Activated gamma-delta T cell (primary cell): ENCODE measurements at regions not wholly inside any gene's neighbourhood (a gene's known extent, or its start where the extent isn't known, plus 50 kb on each side); places are given as distances from the start of the nearest gene placed in this dataset.
"Not testable (repeated sequence)": the region's sequence is repeated elsewhere in the genome, so short reads cannot be mapped to it uniquely, and the experiment has no call there.

Experiments
- DNase-seq: peaks from one replicate; lab custom pipeline; 2025; lab: John Stamatoyannopoulos, UW

DNA sequence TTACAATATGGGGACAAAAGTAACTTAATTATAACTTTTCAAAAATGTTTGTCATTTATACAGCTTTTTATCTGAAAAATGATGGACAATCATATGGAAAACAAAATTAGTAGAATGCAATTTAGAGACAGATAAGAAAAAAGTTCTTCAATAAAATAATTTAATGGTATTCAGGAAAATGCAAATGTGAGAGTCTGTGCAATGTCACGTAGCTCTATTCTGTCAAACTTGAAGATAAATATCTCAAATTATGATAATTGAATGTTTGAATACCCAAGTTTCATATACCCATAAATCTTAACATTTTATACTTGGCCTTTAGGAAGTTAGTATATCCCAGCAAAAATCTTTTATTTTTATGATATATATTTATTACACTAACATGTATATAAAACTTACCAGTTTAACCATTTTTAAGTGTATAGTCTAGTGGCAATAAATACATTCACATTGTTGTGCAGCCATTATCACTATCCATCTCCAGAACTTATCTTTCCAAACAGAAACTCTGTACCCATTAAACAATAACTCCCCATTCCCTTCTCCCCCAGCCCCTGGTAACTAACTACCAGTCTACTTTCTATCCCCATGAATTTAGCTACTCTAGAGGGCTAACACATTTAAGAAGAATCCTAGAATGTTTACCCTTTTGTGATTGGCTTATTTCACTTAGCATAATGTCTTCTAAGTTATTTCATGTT lies 311.5 kb downstream of the SOCS6 start:
- DNase-seq: no peak

DNA sequence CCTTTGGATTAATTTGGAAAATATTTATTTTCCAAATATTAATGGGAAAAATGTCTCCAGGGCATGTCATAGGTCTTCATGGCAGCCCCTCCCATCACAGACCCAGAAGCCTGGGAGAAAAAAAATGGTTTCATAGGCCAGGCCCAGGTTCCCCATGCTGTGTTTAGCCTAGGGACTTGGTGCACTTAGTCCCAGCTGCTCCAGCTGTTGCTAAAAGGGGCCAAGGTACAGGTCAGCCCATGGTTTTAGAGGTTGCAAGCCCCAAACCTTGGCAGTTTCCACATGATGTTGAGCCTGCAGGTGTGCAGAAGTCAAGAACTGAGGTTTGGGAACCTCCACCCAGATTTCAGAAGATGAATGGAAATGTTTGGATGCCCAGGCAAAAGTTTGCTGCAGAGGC lies 309.6 kb downstream of the SOCS6 start:
- DNase-seq: no peak

DNA sequence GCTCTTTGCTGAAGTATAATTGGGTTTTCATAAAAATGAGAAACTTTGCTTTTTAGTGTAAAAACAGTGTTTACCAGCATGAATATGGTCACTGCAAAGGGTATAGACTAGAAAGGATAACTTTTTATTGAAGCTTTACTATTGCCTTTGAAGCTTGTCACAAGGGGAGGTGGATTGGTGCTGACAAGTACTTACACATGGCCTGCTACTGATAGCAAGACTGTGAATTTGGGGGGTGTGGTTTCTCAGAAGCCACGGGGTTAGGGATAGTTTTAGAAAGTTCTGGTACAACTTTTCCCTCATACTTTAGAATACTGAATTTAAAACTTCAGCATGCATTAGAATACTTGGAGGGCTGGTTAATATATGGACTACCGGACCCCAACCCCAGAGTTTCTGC lies 294.1 kb downstream of the SOCS6 start:
- DNase-seq: no peak

DNA sequence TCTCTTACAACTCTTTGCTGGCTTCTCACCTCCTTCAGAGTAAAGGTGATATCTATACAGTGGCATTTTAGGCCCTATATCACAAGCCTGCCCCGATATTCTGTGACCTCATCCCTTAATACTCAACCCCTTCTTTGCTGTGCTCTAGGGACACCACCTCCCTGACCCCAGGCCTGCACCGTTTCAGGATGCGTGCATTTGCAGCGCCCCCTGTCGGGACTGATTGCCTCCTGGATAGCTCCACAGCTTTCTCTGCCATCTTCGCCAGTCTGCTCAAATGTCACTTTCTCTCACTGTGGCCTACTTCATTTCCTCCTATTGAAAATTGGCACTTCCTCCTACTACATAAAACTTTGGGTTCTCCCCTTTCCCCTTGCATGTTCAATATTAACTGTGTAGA lies 289.6 kb downstream of the SOCS6 start:
- DNase-seq: no peak

DNA sequence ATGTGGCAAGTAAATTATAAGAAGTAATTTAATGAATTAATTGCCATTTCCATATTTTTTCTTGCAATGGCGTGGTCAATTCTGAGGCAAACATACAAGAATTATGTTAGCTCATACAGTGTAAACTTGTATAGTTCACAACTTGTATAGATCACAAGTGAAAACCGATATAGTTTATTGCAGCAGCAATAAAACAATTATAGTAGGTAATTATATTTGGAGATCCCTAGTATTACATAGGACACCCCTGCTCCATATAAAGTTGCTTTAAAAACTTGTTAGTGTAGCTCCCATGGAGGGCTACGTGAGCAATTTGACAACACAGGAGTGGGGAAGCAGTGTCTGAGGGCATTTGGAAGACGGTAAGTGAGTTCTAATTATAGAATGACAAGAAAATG lies 288.2 kb downstream of the SOCS6 start:
- DNase-seq: no peak

DNA sequence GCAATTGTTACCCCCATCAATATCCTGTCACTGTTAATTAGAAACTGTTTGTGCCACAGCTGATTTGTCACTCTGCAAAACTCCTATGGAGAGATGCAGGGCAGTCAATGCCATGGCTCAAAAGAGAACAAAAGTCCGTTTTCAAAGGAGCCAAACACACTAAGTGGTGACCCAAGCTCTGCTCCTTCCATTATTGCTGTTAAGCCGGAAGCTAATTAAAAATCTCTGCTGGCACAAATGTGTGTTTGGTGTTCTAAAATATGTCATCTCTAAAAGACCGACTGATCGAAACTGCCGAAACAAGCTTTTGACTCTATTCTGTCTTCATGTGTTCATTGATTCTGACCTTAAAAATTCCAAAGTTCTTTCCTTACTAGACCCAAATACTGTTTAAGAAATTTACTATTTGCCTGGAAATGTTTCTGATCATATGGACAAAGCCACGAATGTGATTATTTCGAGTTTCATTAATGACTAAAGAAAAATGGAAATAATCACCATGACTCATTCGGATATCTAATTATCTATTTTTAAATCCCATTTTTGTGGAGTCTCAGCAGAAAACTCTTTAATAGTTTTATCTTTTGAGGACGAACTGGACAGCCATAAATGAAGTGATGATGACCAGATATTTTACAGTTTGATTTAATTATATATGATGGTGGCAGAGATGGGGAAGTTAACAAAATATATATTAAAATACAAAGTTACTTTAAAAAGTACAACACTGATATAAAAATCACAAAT lies 287.6 kb downstream of the SOCS6 start:
- DNase-seq: no peak

DNA sequence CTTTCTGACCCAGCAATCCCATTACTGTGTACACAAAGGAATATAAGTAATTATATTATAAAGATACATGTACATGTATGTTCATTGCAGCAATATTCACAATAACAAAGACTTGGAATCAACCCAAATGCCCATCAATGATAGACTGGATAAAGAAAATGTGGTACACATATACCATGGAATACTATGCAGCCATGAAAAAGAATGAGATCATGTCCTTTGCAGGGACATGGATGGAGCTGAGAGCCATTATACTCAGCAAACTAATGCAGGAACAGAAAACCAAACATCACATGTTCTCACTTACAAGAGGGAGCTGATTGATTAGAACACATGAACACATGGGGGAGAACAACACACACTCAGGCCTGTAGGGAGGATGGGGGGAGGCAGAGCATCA lies 286.1 kb downstream of the SOCS6 start:
- DNase-seq: not testable (repeated sequence)

DNA sequence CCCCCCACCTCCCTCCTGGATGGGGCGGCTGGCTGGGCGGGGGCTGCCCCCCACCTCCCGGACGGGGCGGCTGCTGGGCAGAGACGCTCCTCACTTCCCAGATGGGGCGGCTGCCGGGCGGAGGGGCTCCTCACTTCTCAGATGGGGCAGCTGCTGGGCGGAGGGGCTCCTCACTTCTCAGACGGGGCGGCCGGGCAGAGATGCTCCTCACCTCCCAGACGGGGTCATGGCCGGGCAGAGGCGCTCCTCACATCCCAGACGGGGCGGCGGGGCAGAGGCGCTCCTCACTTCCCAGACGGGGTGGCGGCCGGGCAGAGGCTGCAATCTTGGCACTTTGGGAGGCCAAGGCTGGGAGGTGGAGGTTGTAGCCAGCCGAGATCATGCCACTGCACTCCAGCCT lies 280.8 kb downstream of the SOCS6 start:
- DNase-seq: not testable (repeated sequence)

DNA sequence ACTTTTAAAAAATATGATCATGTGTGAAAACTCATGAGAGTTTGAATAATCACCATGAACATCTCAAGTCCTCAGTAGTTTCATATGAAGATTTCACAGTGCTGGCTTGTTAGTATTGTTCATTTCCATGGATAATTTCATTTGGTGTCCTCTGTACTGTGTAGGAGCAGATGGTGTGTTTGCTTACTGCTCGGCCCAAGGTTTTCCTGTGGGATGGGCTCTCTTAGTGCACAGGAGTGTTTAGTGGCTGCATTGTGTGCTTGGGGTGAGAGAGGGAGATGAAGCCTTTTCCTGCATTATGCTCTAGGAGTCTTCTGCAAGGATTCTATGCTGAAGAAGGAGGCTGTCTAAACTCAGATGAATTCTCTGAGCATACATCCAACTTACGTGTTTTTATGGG lies 270.6 kb downstream of the SOCS6 start:
- DNase-seq: no peak

DNA sequence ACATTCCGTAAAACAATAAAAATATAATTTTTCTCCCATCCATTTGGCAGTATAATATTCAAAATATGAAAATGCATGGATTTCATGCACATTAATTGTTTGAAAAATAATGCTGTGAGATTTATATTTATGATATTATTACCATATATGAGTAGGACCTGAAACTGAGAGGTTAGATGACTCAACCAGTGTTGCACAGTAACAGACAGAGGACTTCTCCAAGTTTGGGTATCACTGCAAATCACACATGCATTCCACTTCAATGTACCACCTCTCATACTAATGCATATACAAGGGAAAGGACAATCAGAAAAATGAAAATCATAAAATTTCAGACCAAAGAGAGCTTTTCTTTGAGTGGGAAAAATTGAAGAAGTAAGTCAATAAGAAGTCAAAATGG lies 269.5 kb downstream of the SOCS6 start:
- DNase-seq: no peak

DNA sequence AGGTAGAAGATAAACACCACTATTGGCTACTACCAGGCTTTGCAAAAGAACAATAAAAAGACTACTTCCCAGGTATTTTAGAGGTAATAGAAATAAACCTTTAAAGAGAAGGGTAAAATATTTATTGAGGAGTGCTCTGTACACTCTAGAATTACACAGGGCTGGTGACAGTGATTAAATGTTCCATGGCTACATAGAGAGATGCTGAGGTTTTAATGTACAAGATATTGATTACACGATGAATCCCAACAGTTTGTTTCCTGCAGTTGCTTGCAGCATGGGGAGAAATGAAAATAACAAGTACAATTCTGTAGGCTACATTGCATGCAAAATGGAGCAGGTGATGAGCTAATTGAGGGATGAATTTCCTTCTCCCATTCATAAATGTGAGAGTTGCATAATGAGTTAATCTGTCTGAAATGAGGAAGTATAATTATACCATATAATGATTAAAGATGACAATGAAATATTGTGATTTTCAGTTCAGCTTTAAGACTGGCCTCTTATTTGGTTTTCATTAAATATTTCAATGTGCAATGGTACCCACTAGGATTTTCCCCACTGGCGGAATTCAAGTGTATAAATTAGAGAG lies 266.1 kb downstream of the SOCS6 start:
- DNase-seq: no peak

DNA sequence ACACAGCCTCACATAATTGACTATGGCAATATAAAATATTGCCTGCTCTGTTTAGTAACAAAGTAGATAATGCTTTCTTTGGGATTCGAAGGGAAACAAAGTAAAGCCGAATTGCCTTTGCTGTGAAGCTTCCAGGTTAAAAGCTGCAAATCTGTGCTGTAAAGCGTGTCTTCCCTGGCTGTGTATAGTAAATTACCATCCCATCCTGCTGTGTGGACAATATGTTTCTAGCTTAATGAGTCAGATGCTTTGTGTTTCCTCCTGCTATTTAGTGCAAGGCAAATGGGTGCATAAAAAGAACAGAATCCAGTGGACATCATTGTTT lies 265.1 kb downstream of the SOCS6 start:
- DNase-seq: no peak

DNA sequence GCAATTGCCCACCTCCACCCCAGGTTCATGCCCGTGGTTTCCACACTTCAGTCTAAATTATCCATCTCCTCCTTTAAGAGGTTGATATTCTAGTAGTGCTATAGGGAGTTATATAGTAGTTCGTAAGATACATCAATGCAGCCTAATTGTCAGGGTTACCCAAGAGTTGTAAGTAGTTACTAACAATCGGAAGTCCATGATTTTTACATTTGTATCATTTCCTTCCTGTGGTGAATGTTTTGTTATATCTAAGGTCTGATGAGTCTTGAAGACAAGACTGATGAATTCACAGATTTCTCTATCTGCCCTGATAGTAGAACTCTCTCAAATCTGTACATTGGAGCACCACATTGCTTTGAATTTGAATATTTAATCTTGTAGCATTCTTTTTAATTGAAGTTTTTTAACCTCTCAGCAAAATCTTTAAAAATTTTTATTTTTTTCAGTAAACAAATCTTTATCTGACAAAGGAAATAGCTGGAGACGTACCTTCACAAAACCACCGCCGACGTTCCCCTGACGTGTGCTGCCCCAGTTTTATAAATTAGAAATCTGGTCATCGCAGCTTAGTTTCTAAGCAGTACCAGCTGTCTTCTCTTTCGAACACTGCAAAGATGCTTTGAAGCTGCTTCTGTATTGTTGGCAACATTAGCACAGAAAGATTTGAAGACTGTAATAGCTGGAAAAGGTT lies 264.5 kb downstream of the SOCS6 start:
- no peak for DNase-seq

DNA sequence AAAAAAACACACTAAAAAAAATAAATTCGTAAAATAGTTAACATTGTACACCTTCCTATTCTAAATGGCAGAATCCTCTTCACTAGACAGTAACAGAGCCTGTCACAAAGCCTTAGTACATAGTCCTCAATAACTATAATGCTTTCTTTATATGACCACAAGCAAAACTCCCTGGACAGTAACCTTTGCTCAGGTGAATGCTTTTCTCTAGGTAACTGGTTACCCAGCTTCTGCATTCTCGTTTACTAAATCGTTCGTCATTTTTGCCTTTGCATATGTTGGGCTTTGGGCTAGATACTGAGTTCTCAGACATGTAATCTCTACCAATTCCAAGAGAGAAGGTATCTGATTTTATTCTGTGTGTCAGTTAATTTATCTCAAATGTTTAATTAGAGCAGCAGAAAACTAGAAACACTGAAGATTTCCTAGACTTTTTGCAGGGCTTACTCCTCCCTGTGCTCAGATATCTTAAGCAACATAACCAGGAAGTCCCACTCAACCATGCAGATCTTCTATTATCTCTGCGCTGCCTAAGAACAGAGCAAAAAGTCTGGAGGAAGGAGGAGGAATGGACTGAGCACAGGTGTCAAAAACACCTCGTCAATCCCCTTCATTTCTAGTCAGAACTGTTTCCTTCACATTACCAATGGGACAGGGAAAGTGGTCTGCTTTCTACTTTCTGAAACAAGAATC lies 247.7 kb downstream of the SOCS6 start:
- DNase-seq: no peak

DNA sequence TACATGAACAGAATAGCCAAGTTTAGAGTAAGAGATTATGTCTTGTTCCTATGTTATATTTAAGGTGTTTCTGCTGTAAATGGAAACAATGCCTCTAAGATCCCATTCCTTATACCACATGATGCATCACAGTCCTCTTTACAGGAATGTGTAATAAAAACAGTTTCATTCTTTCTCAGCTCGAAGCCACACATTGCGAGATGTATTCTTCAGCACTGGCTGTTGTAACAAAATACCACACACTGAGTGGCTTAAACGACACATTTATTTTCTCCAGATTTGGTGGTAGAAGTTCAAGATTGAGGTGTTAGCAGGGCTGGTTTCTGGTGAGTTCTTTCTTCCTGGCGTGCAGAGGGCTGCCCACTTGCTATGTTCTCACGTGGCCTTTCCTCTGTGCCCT lies 246.2 kb downstream of the SOCS6 start:
- no peak for DNase-seq

DNA sequence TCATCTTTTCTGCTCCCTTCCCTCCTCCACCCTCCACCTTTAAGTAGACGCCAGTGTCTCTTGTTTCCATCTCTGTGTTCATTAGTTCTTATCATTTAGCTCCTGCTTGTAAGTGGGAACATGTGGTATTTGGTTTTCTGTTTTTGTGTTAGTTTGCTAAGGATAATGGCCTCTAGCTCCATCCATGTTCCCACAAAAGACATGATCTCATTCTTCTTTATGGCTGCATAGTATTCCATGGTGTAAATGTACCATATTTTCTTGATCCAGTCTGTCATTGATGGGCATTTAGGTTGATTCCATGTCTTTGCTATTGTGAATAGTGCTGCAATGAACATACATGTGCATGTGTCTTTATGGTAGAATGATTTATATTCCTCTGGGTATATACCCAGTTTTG lies 236.5 kb downstream of the SOCS6 start:
- DNase-seq: not testable (repeated sequence)

DNA sequence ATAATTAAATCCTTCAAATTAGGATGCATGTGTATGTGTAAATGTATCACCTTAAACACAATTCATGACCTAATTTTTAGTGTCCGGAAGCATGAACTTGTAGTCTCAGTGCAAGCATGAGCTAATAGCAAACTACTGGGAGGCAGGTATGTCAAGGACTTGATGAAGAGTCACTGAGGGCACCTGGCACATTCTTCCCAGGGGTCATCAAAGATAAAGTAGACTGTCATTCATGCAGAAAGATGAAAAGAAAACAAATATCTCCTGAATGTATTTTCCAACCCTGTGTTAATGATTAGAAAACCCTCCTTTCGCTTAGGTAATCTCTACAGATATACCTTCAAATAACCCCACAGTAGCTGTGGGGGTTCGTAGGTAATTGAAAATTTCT lies 234.9 kb downstream of the SOCS6 start:
- DNase-seq: no peak

DNA sequence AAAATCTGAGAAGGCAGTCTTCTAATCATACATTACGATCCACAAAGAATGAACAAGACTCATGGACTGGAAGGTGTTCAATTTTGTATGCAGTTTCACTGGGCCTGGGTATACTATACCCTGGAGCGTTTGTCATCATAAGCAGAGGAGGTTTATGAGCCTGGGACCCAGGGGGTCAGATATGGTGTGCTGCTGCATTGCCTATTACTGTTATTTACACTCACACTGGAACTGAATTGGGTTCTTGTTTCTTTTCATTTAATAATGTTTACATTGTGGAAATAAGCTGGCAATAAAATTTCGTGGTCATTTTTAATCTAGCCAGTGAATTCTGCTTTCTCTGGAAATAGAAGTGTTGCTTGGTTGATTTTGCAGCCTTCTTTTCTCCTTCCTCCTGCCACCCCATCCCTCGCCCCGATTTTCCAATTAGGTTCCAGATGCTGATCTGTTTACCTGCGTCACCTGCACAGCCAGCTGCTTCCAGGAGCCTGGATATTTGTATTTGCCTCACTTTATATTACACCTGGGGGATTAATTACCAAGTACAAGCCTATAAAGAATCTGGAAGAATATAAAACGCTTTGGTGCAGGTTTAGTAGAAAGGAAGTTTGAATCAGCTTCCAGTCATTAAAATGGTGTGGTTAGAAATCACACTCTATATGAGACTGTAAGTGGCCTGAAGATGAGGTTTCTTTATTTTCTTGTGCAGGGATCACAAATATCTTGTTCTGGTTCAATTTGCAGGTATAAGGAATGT lies 234.4 kb downstream of the SOCS6 start:
- no peak for DNase-seq

DNA sequence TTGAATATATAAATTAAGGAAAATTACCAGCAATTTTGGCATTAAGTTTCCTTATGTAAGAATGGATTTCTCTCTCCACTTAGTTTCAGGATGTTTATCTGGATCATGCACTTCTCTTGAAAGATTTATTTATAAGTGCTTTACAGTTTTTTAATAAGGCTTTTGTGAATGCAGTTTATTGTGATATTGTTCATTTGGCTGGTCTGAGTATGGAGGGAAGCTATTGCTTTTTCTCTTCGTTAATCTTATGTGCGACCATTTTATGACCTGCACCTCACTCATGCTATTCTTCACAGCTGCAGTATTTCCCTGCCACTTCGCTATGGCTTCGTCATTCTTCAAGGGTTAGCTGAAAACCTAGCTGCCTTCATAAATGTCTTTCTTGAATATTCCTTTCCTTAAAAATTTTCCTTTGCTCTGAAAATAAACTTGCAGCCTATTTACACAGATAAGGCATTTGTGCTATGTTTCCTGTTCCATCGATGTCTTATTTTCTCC lies 233.4 kb downstream of the SOCS6 start:
- no peak for DNase-seq

DNA sequence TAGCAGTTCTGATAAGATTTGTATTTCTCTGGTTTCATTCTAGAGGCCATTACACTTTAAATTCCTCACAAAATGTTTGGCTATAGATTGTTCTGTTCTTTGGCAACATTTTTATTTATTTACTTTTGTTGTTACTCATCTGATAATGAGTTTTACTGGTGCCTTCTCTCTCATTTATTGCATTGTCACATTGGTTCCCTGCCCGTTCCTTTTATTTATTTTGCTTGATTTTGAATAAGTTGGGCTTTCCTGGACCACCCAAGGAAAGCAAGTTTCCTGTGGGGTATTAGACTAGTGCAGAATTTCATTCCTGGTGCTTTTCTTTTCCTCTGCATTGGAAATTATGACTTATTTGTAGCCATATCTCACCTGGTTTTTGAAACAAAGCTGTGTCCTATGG lies 232.0 kb downstream of the SOCS6 start:
- no peak for DNase-seq

DNA sequence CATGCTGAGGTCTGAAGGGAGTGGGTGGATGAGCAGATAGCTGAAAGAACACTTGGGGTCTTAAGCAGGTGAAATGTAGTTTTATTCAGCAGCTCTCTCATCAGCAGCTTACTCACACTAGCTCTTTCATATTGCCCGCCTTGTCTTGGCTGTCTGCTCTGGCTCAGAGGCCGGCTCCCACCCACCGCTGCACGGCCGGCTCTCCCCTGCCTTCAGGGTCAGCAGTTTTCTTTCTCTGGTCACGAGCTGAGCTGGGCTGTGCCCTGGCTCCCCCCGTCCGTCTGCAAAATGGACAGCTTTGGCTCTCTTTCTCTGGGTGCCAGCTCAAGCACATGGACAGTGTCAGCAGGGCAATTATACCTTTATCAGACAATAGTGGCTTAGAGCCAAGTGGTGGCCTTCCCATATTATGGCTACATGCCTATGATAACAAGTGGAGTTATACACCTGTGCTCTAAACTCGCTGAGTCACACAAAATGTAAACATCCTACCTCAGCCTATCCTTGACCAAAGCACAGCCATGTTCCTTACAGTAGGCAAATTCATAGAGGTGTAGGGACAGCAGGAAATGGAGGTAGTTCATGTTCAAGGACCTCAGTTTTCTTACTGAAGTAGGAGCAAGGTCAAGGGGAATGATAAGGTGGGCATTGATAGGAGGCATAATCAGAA lies 224.8 kb downstream of the SOCS6 start:
- no peak for DNase-seq
